T1000 (cell line): ENCODE measurements at regions not wholly inside any gene's neighbourhood (a gene's known extent, or its start where the extent isn't known, plus 50 kb on each side); places are given as distances from the start of the nearest gene placed in this dataset.
"Not testable (repeated sequence)": the region's sequence is repeated elsewhere in the genome, so short reads cannot be mapped to it uniquely, and the experiment has no call there.

Source experiments
- DNase-seq: peaks from one replicate; lab custom pipeline; 2025; ENCODE audit warnings: mixed read lengths; lab: John Stamatoyannopoulos, UW

DNA sequence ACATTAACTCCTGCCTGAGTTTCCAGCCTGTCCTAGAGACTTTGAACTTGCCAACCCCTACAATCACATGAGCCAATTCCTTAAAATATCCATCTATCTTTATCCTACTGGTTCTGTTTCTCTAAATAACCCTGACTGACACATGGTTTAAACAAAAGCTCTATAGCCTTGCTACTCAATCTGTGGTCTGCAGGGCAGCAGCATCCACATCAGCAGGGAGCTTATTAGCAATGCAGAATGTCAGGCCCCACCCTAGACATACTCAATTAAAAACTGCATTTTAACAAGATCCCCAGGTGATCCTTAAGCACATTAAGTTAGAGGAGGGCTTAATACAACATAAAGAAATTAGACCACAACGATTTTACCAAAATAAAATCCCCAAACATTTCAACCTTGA lies 108.3 kb upstream of the CPSF6 start:
- DNase-seq: no peak

DNA sequence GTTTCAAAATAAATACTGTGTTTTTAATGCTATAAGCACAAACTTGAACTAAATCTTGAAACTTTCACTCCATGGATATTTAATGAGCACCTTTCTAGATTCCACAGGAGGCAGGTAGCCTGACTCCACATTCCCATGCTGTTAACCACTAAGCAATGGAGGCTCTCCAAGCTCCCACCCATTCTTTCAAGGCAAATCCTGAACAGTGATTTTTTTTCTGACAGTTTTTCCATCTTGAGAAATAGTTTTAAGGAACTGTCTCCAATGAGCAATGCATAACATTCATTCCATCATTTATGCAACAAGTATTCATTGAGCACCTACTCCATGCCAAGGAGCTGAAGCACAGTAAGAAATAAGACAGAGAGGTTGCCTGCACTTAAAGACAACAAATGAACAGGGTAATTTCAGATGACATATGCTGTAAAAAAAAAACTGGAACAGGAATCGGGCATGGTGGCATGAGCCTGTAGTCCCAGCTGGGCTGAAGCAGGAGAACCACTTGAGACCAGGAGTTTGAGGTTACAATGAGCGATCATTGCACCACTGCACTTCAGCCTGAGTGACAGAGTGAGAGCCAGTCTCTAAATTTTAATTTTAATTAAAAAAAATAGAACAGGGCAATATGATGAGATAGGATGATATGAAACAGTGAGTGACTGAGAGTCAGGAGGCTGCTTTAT lies 102.3 kb upstream of the CPSF6 start:
- no peak for DNase-seq

DNA sequence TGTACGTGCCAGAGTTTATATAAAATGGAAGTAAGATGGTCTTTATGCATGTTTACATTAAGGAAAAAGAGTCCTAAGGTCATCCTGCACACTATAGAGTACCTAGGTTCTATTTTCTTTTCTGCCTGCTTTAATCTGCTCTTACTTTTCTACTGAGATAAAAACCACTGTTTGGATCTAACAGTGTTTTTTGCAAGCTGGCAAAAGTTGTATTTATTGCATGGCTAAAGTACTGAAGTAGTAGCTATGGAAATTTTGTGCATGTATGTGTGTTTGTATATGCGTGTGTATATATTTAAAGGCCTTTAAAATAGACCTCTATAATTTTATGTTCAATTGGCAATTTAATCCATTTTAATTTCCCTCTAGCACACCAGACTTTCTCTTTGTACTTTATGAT lies 98.3 kb upstream of the CPSF6 start:
- no peak for DNase-seq

DNA sequence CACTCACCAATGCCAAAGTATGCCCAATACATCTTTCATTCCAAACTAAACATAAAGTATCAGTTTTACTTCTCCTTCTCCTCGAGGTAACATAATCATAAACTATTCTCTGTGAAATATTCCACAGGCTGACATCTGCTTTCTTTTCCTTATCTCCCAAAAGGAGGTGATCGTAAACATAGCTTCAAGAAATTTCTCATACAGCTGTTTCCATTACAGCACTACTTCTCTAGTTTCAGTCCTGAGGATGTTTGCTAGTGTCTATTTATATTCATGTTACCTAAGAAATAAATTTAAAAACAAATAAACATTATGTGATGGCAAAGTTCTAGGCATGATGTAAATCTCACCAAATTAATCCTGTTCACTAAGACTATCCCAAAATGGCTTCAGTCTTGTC lies 90.1 kb upstream of the CPSF6 start:
- DNase-seq: no peak

DNA sequence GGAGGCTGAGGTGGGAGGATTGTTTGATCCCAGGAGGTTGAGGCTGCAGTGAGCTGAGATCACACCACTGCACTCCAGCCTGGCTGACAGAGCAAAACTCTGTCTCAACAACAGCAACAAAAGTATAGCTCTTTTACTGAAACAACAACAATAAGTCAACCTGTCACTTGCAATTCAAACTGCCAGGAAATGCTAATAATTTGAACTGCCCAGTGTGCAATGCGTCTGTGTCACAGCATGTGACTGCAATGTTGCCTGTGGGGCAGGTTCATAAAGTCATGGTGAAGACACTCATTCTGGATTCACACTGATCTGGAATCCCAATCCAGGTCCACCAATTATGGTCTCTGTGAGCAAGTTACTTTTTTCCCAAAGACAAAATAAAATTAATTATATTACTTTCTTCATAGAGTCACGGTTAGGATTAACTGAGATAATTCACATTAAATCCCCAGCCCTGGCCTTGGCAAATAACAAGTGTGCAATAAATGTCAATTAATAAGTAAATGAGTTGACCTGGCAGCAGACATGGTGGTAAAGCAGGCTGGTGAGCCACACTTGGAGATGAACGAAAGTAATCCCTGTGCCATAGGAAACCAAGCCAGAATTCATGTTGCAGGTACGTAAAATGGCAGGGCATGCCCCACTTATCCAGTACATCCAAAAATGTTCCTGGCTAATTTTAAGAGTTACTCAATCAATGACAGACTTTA lies 89.1 kb upstream of the CPSF6 start:
- no peak for DNase-seq

DNA sequence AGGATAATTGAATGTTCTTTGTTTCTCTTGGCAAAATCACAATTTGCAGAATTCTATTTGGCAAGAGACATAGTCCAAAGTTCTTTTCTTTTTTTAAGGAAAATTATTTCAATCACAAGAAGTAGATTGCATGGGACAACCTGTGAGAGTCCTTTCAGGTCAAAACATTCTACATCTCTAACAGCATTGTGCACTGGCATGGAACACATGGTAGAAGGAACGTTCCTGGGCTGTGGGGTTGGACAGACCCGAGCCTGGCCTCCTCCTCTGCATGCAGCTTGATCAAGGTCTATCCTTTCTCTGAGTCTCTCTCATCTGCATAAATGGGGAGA lies 88.6 kb upstream of the CPSF6 start:
- no peak for DNase-seq

DNA sequence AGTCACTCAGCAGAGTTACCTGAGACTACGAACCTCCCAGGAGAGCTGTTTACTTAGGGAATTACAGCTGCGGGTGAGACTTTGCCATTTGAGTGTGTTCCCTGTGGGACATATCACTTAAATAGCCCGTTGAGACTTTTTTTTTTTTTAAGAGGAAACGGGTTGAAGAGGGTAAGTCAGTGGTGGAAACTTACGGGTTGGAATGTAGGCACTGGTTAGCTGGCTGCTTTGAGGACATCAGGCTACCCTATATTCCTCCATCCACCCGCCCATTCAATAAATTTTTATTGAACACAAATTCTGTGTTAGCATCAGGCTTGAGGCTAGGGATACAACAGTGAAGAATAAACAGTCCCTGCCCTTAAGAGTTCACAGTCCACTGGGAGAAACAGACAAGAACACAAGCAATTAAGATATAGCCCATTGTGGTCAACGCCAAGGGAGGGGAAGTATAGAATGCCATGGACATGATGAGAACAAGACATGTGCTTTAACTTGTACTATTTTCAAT lies 88.1 kb upstream of the CPSF6 start:
- DNase-seq: no peak

DNA sequence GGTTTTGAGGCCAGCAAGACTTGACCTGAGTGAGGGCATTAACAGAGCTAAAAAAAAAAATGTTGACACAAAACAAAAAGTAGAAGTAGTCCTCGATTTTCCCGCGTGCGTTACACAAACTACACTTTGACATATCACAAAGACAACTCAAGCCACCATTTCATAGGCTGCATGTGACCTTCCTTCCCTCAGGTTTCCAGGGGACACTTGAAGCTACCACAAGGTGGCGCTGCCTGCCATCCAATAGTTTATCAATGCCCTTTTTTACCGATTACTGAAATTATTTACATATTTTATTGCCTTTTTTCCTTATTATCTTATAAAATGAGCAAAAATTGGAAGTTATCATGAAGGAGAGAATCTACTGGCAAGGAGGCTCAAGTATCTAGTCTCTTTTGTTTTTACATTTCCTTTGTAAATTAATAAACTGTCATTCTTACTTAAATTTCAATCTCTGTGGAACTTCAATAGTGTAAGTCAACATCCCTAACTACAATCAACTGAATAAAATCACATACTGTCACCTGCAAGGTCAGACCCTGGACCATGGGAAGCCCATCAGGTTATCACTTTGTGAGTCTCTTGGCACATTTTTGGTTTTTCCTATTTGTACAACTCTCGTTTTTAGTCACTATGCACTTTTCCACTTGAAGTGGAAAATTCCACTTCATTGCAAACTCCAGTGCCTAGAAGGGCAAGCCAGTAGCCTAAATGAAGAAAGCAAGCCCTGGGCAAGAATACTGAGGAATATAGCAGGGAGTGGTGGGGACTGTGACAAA lies 84.6 kb upstream of the CPSF6 start:
- peak; percentile 100 for DNase-seq

DNA sequence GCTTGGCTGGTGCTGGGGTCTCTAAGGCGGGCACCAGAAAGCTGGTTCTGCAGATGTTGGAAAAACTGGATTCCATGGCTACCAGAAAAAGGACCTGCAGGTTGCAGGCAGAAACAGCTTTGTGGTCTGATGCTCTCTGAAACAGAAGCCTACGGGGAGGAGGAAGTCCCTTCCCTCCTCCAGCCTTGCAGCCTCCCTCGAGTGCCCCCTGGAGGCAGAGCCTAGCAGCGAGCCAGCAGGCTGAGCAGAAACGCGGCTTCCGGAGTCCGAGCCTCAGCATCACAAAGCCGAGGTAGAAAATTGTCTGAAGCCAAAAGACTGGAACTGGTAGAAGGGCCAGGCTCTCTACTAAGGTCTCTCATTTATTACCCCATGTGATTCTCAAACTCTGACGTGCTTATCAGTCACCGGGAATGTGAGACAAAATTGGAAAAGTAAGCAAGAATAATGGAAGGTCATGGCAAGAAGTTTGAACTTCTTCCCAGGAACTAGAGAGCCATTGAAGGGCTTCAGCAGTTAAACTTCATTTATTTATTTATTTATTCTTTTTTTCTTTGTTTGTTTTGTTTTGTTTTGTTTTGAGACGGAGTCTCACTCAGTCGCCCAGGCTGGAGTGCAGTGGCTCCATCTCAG lies 82.2 kb upstream of the CPSF6 start:
- DNase-seq: peak; percentile 100

DNA sequence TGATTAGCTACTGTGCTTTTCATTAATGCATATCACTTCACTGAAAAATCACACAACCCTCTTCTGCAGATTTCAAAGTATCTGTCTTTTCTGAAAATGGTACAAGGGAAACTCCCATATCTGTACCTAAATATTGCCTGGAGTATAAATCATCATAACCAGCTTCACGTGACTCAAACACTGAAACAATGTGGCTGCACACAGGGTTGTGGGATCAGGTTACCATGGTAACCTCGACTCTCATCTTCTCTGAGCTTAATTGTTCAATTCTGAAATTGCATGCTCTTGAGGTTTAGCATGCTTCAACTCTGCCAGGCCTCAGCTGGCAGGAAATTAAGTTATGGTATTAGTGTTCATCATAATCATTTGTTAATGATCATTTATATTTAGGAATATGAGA lies 77.5 kb upstream of the CPSF6 start:
- DNase-seq: no peak

DNA sequence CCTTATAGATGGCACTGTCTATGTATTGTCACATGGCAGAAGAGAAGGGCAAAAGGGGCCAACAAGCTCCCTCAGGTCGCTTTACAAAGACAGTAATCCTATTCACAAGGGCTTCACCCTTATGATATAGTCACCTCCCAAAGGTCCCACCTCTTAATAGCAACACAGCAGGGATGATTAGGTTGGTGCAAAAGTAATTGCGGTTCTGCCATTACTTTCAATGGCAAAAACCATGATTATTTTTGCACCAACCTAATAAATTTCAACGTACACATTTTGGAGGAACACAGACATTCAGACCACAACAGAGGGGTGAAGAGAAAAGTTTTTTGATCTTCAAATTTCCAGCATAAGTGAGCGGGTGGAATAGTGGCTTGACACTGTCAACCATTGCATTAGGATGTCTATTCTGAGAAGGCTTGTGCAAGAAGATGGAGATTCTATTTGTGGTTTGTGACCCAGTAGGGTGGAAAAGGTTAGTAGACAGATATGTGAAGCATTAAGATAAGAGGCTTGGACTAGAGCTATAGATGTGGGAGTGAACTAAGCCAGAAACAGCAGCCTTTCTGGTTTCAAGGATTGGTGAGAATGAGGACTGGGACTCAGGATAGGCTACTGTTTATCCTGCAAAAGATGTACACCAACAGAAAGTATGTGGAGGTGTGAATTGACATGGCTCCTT lies 75.5 kb upstream of the CPSF6 start:
- DNase-seq: no peak

DNA sequence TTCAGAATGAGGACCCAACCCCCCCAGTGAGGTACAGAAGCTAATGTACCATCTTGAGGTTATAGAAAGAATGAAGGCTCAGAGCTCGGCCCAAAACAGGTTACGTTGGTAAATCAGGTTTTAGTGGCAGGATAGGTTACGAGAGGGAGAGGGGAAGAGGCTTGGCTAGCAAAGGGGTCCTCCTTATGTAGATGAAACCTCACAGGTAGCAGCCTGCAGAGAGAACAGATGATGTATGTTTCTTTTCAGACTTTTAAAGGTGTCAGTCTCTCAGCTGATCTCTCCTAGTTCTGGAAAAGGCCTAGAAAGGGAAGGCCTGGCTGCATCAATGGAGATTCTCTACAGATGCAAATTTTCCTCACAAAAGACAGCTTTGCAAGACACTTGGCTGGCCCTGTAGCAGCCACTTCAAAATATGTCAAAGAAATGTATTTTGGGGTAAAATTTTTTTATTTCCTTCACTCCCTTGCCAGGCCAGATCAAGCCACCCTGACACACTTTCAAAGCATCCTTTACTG lies 71.7 kb upstream of the CPSF6 start:
- DNase-seq: no peak

DNA sequence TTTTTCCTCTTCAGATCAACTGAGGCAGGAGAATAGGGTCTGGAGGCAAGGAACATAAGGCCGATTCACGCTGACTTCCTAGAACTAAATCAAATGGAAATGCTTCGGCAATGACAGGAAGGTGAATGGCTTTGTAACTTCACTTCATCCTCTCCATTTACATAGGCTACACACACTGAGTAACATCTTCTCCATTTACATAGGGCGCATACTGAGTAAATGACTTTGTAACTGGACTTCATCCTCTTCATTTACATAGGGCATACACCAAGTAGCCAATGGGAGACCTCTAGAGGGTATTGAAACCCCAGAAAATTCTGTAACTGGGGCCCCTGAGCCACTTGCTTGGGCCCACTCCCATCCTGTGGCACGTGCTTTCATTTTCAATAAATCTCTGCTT lies 71.0 kb upstream of the CPSF6 start:
- no peak for DNase-seq

DNA sequence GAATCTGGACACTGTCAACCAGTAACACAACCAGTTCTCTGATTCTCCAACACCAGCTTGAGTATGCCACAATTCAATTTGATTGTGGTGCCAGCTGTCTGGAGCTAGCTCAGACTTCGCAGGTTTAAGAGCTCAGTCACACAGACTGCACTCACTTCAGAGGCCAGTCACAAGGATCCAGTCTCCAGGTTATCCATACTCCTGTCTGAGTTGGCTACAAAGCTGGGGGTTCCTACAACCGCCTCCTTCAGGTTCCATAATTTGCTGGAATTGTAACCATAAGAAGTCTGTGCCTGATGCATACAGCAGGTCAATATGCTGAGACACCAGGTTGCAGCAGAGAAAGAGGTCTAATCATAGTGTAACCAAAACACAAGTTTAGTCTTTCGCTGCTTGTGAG lies 70.5 kb upstream of the CPSF6 start:
- DNase-seq: no peak

DNA sequence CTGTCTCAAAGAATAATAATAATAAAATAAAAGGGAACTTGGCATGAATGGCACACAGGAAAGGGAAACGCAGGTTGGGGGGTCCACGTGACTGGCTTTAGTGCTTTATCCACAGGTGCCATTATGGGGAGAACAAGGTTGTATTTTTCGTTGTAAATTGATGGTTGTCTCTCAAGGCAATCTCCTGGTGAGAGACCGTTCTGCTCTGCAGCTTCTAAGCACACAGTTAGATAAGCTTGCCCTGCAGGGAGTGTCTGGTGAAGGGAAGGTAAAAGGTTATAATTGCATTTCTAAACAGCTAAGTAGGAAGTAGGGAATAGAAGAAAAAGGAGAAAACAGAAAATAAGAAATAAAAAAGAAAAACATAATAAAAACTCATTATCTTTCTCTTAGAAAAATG lies 69.1 kb upstream of the CPSF6 start:
- no peak for DNase-seq

DNA sequence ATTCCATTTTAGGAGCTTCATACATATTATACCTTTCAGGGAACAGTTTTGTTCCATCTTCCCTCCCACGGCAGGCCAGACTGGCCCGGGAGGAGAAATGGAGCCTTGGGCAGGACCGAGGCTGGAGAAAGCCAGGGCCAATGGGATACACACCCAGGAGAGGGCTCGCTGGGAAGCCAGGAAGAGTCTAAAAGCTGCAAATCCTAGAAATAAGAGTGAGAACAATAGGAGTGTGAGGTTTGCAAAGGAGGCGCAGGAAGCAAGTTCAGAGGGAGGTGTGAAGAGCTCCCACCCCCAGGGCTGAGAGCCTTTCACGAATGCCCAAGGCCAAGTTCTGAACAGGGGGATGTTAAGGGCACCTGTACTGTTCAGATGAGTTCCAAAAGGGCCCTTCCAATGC lies 67.5 kb upstream of the CPSF6 start:
- DNase-seq: no peak

DNA sequence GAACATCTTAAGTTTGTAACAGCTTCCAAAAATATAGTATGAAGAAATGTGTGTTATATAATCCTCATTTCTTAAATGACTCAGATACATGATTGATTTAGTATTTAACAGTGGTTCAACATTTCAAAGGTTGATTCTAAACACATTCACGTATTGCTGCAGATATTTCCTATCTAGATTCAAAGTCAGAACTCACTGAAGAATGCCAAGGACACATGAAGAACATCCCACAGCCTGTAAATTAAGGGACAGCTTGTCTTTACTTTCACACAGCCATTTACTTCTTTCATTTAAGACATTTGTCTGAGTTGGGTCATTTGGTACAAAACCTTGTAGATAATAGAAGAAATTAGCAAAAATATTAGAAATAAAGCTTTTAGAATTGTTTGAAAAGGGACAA lies 66.9 kb upstream of the CPSF6 start:
- DNase-seq: no peak

DNA sequence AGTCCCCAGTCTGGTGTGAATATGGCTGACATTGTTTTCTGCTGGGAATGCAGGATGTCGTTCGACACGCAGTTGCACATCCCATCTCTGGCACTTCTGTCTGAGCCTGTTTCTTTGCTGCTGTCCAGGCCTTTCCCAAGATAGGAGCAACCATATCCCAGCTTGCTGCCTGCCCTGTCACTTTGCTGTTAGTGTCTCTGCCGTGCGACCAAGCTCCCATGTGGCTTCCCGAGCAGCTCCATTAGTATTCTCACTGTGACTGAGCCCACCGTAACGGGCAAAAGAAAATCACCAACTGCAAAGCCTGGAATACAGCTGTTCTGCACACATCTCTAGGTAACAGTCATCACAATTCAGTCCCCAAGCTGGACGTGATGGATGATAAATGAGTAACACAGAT lies 66.0 kb upstream of the CPSF6 start:
- no peak for DNase-seq

DNA sequence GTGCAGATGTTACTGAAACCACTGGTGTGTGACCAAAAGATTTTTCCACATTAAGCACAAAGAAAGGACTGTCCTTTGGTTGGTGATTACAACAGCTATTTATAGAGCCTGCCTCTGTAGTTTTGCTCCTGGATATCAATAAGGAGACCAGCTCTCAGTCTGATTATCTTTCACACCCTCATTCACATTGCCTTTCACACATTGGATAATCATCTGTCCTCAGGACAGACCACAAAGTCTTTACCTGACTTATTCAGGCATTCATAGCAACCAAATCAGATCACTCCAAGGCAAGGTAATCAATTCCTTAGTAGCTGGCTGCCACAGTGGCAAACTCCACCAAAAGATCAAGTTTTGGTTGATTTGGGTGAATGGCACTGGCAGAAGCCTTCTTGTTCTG lies 59.6 kb upstream of the CPSF6 start:
- DNase-seq: no peak

DNA sequence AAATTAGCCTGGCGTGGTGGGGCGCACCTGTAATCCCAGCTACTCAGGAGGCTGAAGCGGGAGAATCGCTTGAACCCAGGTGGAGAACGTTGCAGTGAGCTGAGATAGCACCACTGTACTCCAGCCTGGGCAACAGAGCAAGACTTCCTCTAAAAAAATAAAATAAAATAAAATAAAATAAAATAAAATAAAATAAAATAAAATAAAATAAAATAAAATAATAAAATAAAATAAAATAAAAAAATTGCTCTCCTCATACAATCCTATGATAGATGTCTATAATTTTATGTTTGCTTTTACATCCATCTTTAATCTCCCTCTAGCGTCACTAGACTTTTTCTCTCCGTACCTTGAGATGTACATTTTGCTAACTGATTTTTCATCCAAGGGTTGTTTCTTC lies 51.8 kb upstream of the CPSF6 start:
- DNase-seq: not testable (repeated sequence)

DNA sequence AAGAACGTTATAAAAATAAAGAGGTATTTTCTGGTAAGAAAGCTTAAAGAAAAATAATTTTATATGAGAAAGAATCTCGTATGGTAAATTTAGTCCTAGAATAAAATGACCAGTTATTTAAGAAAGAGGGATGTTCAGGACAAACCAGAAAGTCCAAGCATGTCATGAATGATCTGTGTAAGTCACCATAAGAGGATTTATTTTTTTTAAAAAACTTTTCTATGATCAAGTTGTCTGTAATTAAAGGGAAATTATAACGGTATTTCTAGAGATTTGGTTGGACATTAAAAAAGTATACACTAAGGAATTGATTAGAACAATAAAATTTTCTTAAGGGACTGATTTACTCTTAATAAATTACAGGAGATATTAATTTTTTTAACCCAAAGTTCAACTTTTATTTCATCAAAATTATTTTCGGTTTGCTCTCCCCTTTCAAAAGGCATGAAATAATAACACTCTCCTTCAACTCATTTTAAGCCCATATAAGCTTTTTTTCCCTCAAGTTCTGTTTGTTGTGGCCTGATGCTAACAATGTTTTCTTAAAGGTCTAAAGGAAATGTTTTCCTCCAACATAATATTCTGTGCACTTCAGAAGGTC lies 49.9 kb upstream of the CPSF6 start:
- no peak for DNase-seq
